HG03442 (cell line): ENCODE measurements at regions not wholly inside any gene's neighbourhood (a gene's known extent, or its start where the extent isn't known, plus 50 kb on each side); places are given as distances from the start of the nearest gene placed in this dataset.
A peak's percentile ranks its signal among the peaks of the same experiment; 100 is the strongest.

Experiments used
- ATAC-seq: cut with Tn5 transposase; IDR thresholded peaks from one replicate; pipeline ENCODE4 v1.9.1; 2021; ENCODE audit warnings: mild to moderate bottlenecking, moderate library complexity; ENCODE audit not compliant: unreplicated experiment

- no peak for ATAC-seq
Measured at GRCh38 chr1:192713921-192714320, 78.0 kb downstream of the RGS13 start.

GRCh38 chr1:192724670-192725069 is 84.2 kb upstream of the RGS2 start:
- no peak for ATAC-seq

GRCh38 chr1:192726820-192727504 is 81.9 kb upstream of the RGS2 start:
- no peak for ATAC-seq

GRCh38 chr1:192729500-192729899 is 79.3 kb upstream of the RGS2 start:
- no peak for ATAC-seq

GRCh38 chr1:192730198-192730597 is 78.6 kb upstream of the RGS2 start:
- ATAC-seq: no peak

- peak; percentile 67 for ATAC-seq
Measured at GRCh38 chr1:192732787-192733186, 76.1 kb upstream of the RGS2 start.

- no peak for ATAC-seq
Measured at GRCh38 chr1:192735298-192735915, 73.4 kb upstream of the RGS2 start.

- no peak for ATAC-seq
Measured at GRCh38 chr1:192737306-192737705, 71.5 kb upstream of the RGS2 start.

GRCh38 chr1:192739476-192740184 is 69.2 kb upstream of the RGS2 start:
- no peak for ATAC-seq

- ATAC-seq: no peak
Measured at GRCh38 chr1:192740214-192740613, 68.6 kb upstream of the RGS2 start.

GRCh38 chr1:192741095-192741494 is 67.7 kb upstream of the RGS2 start:
- ATAC-seq: no peak

- no peak for ATAC-seq
Measured at GRCh38 chr1:192747301-192747700, 61.5 kb upstream of the RGS2 start.

GRCh38 chr1:192747943-192748342 is 60.9 kb upstream of the RGS2 start:
- ATAC-seq: no peak

GRCh38 chr1:192749349-192749748 is 59.5 kb upstream of the RGS2 start:
- ATAC-seq: no peak

GRCh38 chr1:192751260-192751659 is 57.6 kb upstream of the RGS2 start:
- no peak for ATAC-seq

- no peak for ATAC-seq
Measured at GRCh38 chr1:192756314-192756713, 52.5 kb upstream of the RGS2 start.

GRCh38 chr1:192756847-192757246 is 52.0 kb upstream of the RGS2 start:
- ATAC-seq: no peak

GRCh38 chr1:192758492-192758891 is 50.3 kb upstream of the RGS2 start:
- no peak for ATAC-seq
